HEK293T (cell line): ENCODE measurements at regions not wholly inside any gene's neighbourhood (a gene's known extent, or its start where the extent isn't known, plus 50 kb on each side); places are given as distances from the start of the nearest gene placed in this dataset.

Experiments used
- ARNT ChIP-seq: fragments of 450-650 bp; IDR thresholded peaks from 2 replicates; pipeline ENCODE4 v1.6.1; 2017; ENCODE audit warnings: mild to moderate bottlenecking
- BHLHE40 ChIP-seq: fragments of 450-650 bp; IDR thresholded peaks from 2 replicates; pipeline ENCODE4 v1.6.1; 2016; ENCODE audit warnings: mild to moderate bottlenecking, moderate library complexity, borderline replicate concordance
- FOXK2 ChIP-seq: fragments of 450-650 bp; IDR thresholded peaks from 2 replicates; pipeline ENCODE4 v1.6.1; 2016; ENCODE audit warnings: mild to moderate bottlenecking
- FOXM1 ChIP-seq: fragments of 450-650 bp; IDR thresholded peaks from 2 replicates; pipeline ENCODE4 v1.6.1; 2017; ENCODE audit warnings: mild to moderate bottlenecking, borderline replicate concordance
- LEF1 ChIP-seq: fragments of 450-650 bp; IDR thresholded peaks from 2 replicates; pipeline ENCODE4 v1.6.1; 2017; ENCODE audit warnings: mild to moderate bottlenecking, borderline replicate concordance
- NFRKB ChIP-seq: fragments of 450-650 bp; IDR thresholded peaks from 2 replicates; pipeline ENCODE4 v1.6.1; 2016; ENCODE audit warnings: mild to moderate bottlenecking, moderate library complexity
- SP1 ChIP-seq: fragments of 450-650 bp; IDR thresholded peaks from 2 replicates; pipeline ENCODE4 v1.6.1; 2017
- SUZ12 ChIP-seq: fragments of 450-650 bp; IDR thresholded peaks from 2 replicates; pipeline ENCODE4 v1.6.1; 2016; ENCODE audit warnings: mild to moderate bottlenecking
- TARDBP ChIP-seq: fragments of 450-650 bp; IDR thresholded peaks from 2 replicates; pipeline ENCODE4 v1.6.1; 2016

DNA sequence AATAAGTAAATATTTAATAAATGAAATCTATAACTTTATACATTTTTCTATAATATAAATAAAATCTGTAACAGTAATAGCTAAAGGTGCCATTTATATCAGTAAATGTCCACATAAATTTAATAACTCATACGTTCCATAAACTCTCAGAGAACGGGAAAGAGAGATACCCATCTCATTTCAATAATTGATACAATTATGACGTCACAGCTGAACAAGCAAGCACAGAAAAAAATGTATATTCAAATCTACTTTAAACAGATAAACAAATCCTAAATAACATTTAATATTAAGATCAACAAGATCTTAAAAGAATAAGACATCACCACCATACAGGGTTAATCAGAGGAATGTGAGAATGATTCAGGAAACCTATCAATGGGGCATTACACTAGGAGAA is 1136.5 kb downstream of the TBC1D22A start:
- no peak for TF ChIP-seq BHLHE40
- TF ChIP-seq NFRKB = no peak
- TF ChIP-seq FOXM1 = no peak
- TF ChIP-seq FOXK2 = no peak
- no peak for TF ChIP-seq TARDBP
- no peak for TF ChIP-seq ARNT
- TF ChIP-seq SP1 = no peak
- no peak for TF ChIP-seq SUZ12
- no peak for TF ChIP-seq LEF1
